Ramos (cell line): ENCODE measurements at regions not wholly inside any gene's neighbourhood (a gene's known extent, or its start where the extent isn't known, plus 50 kb on each side); places are given as distances from the start of the nearest gene placed in this dataset.

Source experiments
- in situ Hi-C: fragments of 300-500 bp; cut with MboI; formaldehyde crosslinking; loops from one replicate; pipeline ENCODE4 v1.14.3; 2022; ENCODE audit warnings: low sequenced_read_pairs; ENCODE audit not compliant: unreplicated experiment

GRCh38 chr20:12698817-12699216, 310.0 kb upstream of the SPTLC3 start:
- in situ Hi-C loops: no loop called here

DNA sequence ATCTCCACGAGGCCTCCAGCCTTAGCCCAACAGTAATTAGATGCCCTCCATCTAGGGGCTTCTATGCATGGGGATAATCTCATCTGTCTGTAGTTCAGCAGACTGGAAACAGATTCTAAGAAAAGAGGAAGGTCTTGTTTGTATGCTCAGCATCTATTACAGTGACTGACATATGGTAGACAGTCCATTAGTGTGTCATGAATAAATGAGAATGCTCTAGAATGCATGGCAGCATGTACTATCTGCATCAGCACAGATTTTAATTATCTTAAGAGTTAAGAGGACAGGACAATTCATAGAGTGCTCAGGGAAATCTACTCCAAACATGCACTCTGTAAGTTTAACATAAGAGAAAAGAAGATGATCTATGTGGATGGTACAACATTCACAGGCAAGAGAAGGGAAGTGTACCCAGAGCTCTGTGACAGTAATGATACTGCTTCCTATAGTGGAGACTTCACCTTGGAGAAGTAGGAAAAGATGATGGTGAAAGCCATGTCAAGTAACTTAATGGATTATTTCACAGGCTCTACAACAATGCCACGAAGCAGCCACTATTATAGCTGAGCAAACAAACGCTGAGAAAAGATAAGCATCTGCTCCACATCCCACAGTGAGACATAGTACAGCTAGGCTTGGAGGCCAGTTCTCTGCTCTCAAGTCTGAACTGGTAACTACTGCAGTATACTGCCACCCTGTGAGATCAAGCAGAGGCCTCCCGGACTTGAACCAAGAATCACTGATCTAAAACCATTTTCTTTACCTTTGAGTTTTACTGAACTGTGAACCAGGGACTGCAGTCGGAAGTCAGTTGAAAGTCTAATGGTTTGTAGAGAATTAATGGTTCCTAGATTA, 309.2 kb upstream of the SPTLC3 start:
- in situ Hi-C loops: no loop called here

- in situ Hi-C loops: no loop called here
These were observed 308.1 kb upstream of the SPTLC3 start for GRCh38 chr20:12700701-12701100.

DNA sequence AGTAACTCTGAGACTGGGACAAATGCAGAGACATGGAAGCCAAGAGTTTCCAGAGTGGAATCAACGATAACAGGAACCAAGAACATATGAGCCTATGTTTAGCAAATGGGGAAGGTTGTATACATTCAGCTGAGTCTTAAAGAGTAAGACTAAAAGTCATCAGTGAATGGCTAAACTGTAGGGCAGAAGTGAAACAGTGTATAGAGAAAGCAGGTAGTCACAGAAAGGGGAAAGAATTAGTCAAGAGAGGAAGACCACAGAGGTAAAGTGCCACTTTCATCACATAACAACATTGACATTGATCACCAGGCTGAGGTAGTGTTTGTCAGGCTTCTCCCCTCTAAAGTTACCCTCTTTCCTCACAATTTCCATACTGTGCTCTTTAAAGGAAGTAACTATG, 306.5 kb upstream of the SPTLC3 start:
- in situ Hi-C loops: no loop called here

- in situ Hi-C loops: no loop called here
These were observed 293.4 kb upstream of the SPTLC3 start for GRCh38 chr20:12715371-12715770.

DNA sequence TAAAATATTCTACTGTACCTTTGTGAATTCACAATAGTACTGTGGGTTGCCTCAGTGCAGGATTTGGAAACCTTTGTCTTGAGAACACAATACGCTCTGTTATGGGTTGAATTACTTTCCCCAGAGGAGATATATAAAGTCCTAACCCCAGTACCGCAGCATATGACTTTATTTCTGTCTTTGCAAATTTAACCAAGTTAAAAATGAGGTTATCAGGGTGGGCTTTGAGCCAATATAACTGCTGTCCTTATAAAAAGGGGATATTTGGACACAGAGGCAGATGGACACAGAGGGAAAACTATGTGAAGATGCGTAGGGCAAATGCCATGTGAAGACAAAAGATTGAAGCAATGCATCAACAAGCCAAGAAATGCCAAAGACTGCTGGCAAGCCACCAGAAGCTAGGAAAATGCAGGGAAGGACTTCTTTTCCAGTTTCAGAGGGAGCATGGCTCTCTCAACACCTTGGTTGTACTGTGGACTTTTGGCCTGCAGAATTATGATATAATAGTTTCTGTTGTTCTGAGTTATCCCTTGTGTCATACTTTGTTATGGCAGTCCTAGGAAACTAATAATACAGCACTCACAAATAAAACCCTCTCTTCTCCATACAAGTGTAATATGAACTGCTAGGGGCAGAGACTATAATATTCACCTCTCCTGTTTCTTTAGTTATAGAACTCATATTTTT, 292.6 kb upstream of the SPTLC3 start:
- in situ Hi-C loops: no loop called here

DNA sequence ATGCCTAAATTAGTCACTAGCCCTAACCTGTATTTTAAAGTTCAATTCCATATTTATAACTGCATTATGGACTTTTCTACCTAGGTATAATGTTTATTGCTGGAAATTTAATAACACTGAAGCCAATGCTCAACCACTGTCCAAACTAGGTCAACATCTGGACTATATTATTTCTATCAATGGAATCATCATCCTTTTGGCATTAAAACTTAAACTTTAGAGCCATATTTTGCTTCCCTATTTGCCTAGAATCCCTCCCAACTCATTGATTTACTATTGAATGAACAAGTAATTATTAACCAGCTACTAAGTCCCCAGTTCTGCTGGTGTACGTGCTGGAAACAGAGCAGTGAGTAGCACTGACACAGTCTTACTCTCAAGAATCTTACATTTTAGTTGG, 291.7 kb upstream of the SPTLC3 start:
- in situ Hi-C loops: no loop called here

DNA sequence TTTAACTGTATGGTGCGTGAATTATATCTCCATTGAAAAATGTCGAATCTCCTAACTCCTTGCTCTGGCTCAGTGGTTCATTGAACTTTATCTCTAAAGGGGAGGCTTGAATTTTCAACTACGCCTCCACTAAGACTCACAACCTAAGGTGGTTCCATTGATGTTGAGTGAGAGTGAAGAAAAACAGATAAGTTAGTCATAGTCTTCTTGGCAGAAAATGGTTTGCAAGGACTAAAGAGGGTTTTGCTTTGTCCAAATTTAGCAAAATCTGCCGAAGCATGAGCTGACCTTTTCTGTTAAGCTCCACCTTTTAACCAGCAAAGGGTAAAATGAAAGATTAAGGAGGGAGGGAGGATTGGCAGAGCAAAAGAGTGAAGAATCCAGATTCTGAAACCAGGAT, 290.2 kb upstream of the SPTLC3 start:
- in situ Hi-C loops: no loop called here

- in situ Hi-C loops: no loop called here
These were observed 287.1 kb upstream of the SPTLC3 start for GRCh38 chr20:12721636-12722035.

GRCh38 chr20:12722091-12722490, 286.7 kb upstream of the SPTLC3 start:
- in situ Hi-C loops: no loop called here

- in situ Hi-C loops: no loop called here
These were observed 285.0 kb upstream of the SPTLC3 start for GRCh38 chr20:12723811-12724210.

- in situ Hi-C loops: no loop called here
These were observed 280.0 kb upstream of the SPTLC3 start for GRCh38 chr20:12728782-12729181.

DNA sequence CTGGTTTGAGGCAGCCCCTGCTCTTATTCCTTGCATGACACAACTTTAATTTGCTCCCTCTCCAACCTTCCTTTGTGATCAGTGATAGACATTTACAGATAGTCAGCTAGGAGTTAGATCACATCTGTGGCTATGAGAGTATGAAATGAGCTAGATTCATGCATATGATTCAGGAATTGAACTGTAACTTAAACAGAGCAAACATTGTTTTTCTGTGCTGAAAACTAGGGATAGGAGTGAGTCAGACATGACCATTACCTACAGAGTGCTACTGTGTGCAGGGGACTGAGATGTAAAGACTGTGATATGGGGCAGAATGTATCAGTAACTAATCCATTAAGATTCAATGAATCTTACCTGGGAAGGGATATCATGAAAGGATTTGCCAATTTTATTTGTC, 279.4 kb upstream of the SPTLC3 start:
- in situ Hi-C loops: no loop called here

DNA sequence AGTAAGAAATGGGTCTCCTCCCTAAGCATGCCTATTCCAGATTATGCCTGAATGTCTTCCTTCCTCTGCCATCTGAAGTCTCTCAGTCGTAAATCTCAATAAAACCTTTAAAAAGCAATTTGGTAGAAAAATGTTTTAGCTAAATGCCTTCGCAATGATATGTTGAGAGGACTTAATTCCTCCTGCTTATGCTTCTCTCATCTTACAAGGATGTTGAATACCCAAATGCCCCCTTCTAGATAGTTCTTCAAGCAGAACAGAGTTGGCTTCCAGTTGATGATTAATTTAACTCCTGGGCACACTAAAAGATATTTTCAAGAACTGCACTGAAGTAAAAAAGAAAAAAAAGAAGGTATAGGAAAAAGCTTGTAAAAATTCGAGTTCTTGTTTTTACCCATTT, 275.0 kb upstream of the SPTLC3 start:
- in situ Hi-C loops: no loop called here

- in situ Hi-C loops: no loop called here
These were observed 271.3 kb upstream of the SPTLC3 start for GRCh38 chr20:12737497-12737896.

GRCh38 chr20:12737900-12738299, 270.9 kb upstream of the SPTLC3 start:
- in situ Hi-C loops: no loop called here

GRCh38 chr20:12740647-12741046, 268.1 kb upstream of the SPTLC3 start:
- in situ Hi-C loops: no loop called here

GRCh38 chr20:12744037-12744436, 264.7 kb upstream of the SPTLC3 start:
- in situ Hi-C loops: no loop called here

DNA sequence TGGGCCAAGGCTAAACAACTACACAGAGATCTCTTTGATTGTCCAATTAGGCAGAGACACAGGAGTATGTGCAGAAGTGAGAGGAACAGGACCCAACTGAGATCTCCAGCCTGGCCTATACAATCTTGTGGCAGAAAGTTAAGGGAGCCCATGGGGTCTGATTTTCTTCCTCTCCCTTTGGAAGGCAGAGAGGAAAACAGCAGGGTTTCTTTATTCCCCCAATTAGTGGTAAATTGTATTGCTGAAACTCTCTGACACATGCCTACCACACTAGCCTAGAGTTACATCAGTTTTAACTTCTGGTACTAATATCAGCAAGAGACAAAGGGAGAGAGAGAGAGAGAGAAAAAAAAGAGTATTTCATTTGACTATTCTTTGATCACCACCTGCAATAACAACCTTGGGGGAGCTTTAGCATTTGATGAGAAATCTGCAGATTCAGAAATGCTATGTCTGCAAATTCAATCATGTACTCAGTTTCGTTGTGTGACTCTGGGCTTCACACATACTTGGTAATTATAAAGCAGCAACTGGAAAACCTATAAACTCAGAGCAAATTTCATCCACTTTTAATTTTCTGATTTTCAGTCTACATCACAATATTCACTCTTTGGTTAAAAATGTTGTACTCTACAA, 260.3 kb upstream of the SPTLC3 start:
- in situ Hi-C loops: no loop called here

GRCh38 chr20:12750221-12750620, 258.6 kb upstream of the SPTLC3 start:
- in situ Hi-C loops: no loop called here
